ENCODE measurements at regions not wholly inside any gene's neighbourhood (a gene's known extent, or its start where the extent isn't known, plus 50 kb on each side); places are given as distances from the start of the nearest gene placed in this dataset.

- Mint-ChIP-seq H3K4me1 (no peaks in the 10 kb centered on the region), H3K4me3 (no peak overlapping the region), H3K27me3 (peaks cover 1 to 18% of the 10 kb centered on the region in 2 donors), H3K9me3 (no peaks in the 10 kb centered on the region), H3K36me3 (no peaks in the 10 kb centered on the region), H3K27ac (no peak overlapping the region)
- WGBS (ENCODE audit: insufficient coverage): no CpG with 5 or more reads among the region's 2 CpGs
- no peak for DNase-seq
- Histone ChIP-seq H3K27me3 (replicated peaks in 1 of 2; ENCODE audit: control insufficient read depth in 2 of 2, extremely low read depth in 1 of 2, insufficient read depth in 2 of 2, low read length in 1 of 2) (no peaks in the 10 kb centered on the region), H3K36me3 (ENCODE audit: control insufficient read depth in 2 of 2, extremely low read depth in 1 of 2, insufficient read depth in 1 of 2, low read length in 1 of 2) (no peaks in the 10 kb centered on the region), H3K9me3 (no peaks in the 10 kb centered on the region), H3K27ac (ENCODE audit: low read length) (no peak overlapping the region), H3K4me3 (ENCODE audit: control insufficient read depth in 1 of 2, extremely low read depth in 1 of 2, low read length in 1 of 2) (no peak overlapping the region), H3K4me1 (ENCODE audit: control insufficient read depth in 1 of 2, extremely low read depth in 1 of 2, insufficient read depth in 2 of 2, low read length in 2 of 2) (no peaks in the 10 kb centered on the region)
- ChIA-PET CTCF (no interaction called here), POLR2A (no interaction called here)
- ATAC-seq (replicated peaks in 1 of 4): no peak
Observed at GRCh38 chr3:110647586-110647985, 424.0 kb upstream of the NECTIN3 start.

- H3K4me1 ChIP-seq (ENCODE audit: control insufficient read depth in 1 of 2, extremely low read depth in 1 of 2, insufficient read depth in 2 of 2, low read length in 2 of 2): no peaks in the 10 kb centered on the region
- CTCF ChIA-PET: no interaction called here
- no peak overlapping the region for H3K4me3 ChIP-seq (ENCODE audit: control insufficient read depth in 1 of 2, extremely low read depth in 1 of 2, low read length in 1 of 2)
- DNase-seq (no peak), ATAC-seq (replicated peaks in 1 of 4) (no peak)
- H3K27ac ChIP-seq (ENCODE audit: low read length): no peak overlapping the region
- Mint-ChIP-seq H3K9me3 (no peaks in the 10 kb centered on the region), H3K36me3 (no peaks in the 10 kb centered on the region), H3K27me3 (peaks cover 1 to 10% of the 10 kb centered on the region in 2 donors), H3K27ac (no peak overlapping the region), H3K4me1 (no peaks in the 10 kb centered on the region), H3K4me3 (no peak overlapping the region)
- no peaks in the 10 kb centered on the region for H3K9me3 ChIP-seq
- no peaks in the 10 kb centered on the region for H3K27me3 ChIP-seq (replicated peaks in 1 of 2; ENCODE audit: control insufficient read depth in 2 of 2, extremely low read depth in 1 of 2, insufficient read depth in 2 of 2, low read length in 1 of 2)
- WGBS (ENCODE audit: insufficient coverage): no CpG with 5 or more reads among the region's 1 CpG
- POLR2A ChIA-PET: interaction anchor here in 1 of 2 donors (0.5 to 0.6 kb wide), 2 partner anchors 488 to 884 kb away, joined by 3 read pairs; no protein-coding TSS in a partner anchor
- no peaks in the 10 kb centered on the region for H3K36me3 ChIP-seq (ENCODE audit: control insufficient read depth in 2 of 2, extremely low read depth in 1 of 2, insufficient read depth in 1 of 2, low read length in 1 of 2)
Observed at GRCh38 chr3:110650741-110651140, 420.9 kb upstream of the NECTIN3 start.

GRCh38 chr3:110654843-110655502 is 416.6 kb upstream of the NECTIN3 start:
- Histone ChIP-seq H3K4me3 (ENCODE audit: control insufficient read depth in 1 of 2, extremely low read depth in 1 of 2, low read length in 1 of 2) (no peak overlapping the region), H3K9me3 (no peaks in the 10 kb centered on the region), H3K4me1 (ENCODE audit: control insufficient read depth in 1 of 2, extremely low read depth in 1 of 2, insufficient read depth in 2 of 2, low read length in 2 of 2) (no peaks in the 10 kb centered on the region), H3K27me3 (replicated peaks in 1 of 2; ENCODE audit: control insufficient read depth in 2 of 2, extremely low read depth in 1 of 2, insufficient read depth in 2 of 2, low read length in 1 of 2) (no peaks in the 10 kb centered on the region), H3K27ac (ENCODE audit: low read length) (no peak overlapping the region), H3K36me3 (ENCODE audit: control insufficient read depth in 2 of 2, extremely low read depth in 1 of 2, insufficient read depth in 1 of 2, low read length in 1 of 2) (no peaks in the 10 kb centered on the region)
- WGBS (ENCODE audit: insufficient coverage): 67% methylated on average over 1 of the region's 3 CpGs
- H3K27me3 Mint-ChIP-seq: peaks cover 0 to 5% of the 10 kb centered on the region in 2 donors
- no peaks in the 10 kb centered on the region for H3K9me3 Mint-ChIP-seq
- ChIA-PET CTCF (no interaction called here), POLR2A (no interaction called here)
- H3K4me3 Mint-ChIP-seq: no peak overlapping the region
- ATAC-seq (replicated peaks in 1 of 4) (no peak), DNase-seq (no peak)
- no peak overlapping the region for H3K27ac Mint-ChIP-seq
- H3K36me3 Mint-ChIP-seq: no peaks in the 10 kb centered on the region
- no peaks in the 10 kb centered on the region for H3K4me1 Mint-ChIP-seq

GRCh38 chr3:110656394-110657025 is 415.1 kb upstream of the NECTIN3 start:
- DNase-seq: no peak
- H3K36me3 ChIP-seq (ENCODE audit: control insufficient read depth in 2 of 2, extremely low read depth in 1 of 2, insufficient read depth in 1 of 2, low read length in 1 of 2): no peaks in the 10 kb centered on the region
- Mint-ChIP-seq H3K4me3 (no peak overlapping the region), H3K9me3 (no peaks in the 10 kb centered on the region), H3K27ac (no peak overlapping the region), H3K27me3 (peaks cover 0 to 5% of the 10 kb centered on the region in 2 donors), H3K4me1 (no peaks in the 10 kb centered on the region), H3K36me3 (no peaks in the 10 kb centered on the region)
- H3K4me1 ChIP-seq (ENCODE audit: control insufficient read depth in 1 of 2, extremely low read depth in 1 of 2, insufficient read depth in 2 of 2, low read length in 2 of 2): no peaks in the 10 kb centered on the region
- ATAC-seq (replicated peaks in 1 of 4): no peak
- WGBS (ENCODE audit: insufficient coverage): no CpG with 5 or more reads among the region's 3 CpGs
- no peaks in the 10 kb centered on the region for H3K27me3 ChIP-seq (replicated peaks in 1 of 2; ENCODE audit: control insufficient read depth in 2 of 2, extremely low read depth in 1 of 2, insufficient read depth in 2 of 2, low read length in 1 of 2)
- no peak overlapping the region for H3K27ac ChIP-seq (ENCODE audit: low read length)
- ChIA-PET CTCF (no interaction called here), POLR2A (interaction anchor here in 1 of 2 donors (0.6 kb wide), 1 partner anchor 898 kb away, joined by 10 read pairs; no protein-coding TSS in a partner anchor)
- no peaks in the 10 kb centered on the region for H3K9me3 ChIP-seq
- H3K4me3 ChIP-seq (ENCODE audit: control insufficient read depth in 1 of 2, extremely low read depth in 1 of 2, low read length in 1 of 2): no peak overlapping the region

- CTCF ChIA-PET: interaction anchor here in 1 of 2 donors (0.5 to 0.6 kb wide), 2 partner anchors 36 to 72 kb away, joined by 3 read pairs; no protein-coding TSS in a partner anchor
- peaks cover 0 to 3% of the 10 kb centered on the region in 2 experiments for H3K27me3 ChIP-seq (replicated peaks in 1 of 2; ENCODE audit: control insufficient read depth in 2 of 2, extremely low read depth in 1 of 2, insufficient read depth in 2 of 2, low read length in 1 of 2)
- H3K4me3 ChIP-seq (ENCODE audit: control insufficient read depth in 1 of 2, extremely low read depth in 1 of 2, low read length in 1 of 2): no peak overlapping the region
- H3K27me3 Mint-ChIP-seq: peaks cover 12 to 17% of the 10 kb centered on the region in 2 donors
- H3K27ac Mint-ChIP-seq: no peak overlapping the region
- H3K27ac ChIP-seq (ENCODE audit: low read length): no peak overlapping the region
- peaks cover 3 to 9% (median 8%) of the 10 kb centered on the region in 3 donors for H3K9me3 Mint-ChIP-seq
- no peaks in the 10 kb centered on the region for H3K36me3 ChIP-seq (ENCODE audit: control insufficient read depth in 2 of 2, extremely low read depth in 1 of 2, insufficient read depth in 1 of 2, low read length in 1 of 2)
- no peak overlapping the region for H3K4me3 Mint-ChIP-seq
- DNase-seq (no peak), ATAC-seq (replicated peaks in 1 of 4) (no peak)
- POLR2A ChIA-PET: no interaction called here
- WGBS (ENCODE audit: insufficient coverage): no CpG with 5 or more reads among the region's 2 CpGs
- H3K9me3 ChIP-seq: peaks cover 3% of the 10 kb centered on the region
- H3K4me1 ChIP-seq (ENCODE audit: control insufficient read depth in 1 of 2, extremely low read depth in 1 of 2, insufficient read depth in 2 of 2, low read length in 2 of 2): no peaks in the 10 kb centered on the region
- H3K36me3 Mint-ChIP-seq: no peaks in the 10 kb centered on the region
- no peaks in the 10 kb centered on the region for H3K4me1 Mint-ChIP-seq
Observed at GRCh38 chr3:110664148-110664547, 407.5 kb upstream of the NECTIN3 start.

GRCh38 chr3:110666495-110666894 is 405.1 kb upstream of the NECTIN3 start:
- H3K4me1 Mint-ChIP-seq: no peaks in the 10 kb centered on the region
- no peaks in the 10 kb centered on the region for H3K36me3 Mint-ChIP-seq
- H3K9me3 Mint-ChIP-seq: peaks cover 11 to 19% (median 14%) of the 10 kb centered on the region in 3 donors
- no peak overlapping the region for H3K4me3 Mint-ChIP-seq
- H3K27ac Mint-ChIP-seq: no peak overlapping the region
- Histone ChIP-seq H3K27me3 (replicated peaks in 1 of 2; ENCODE audit: control insufficient read depth in 2 of 2, extremely low read depth in 1 of 2, insufficient read depth in 2 of 2, low read length in 1 of 2) (peaks cover 0 to 8% of the 10 kb centered on the region in 2 experiments), H3K9me3 (peaks cover 3% of the 10 kb centered on the region), H3K4me1 (ENCODE audit: control insufficient read depth in 1 of 2, extremely low read depth in 1 of 2, insufficient read depth in 2 of 2, low read length in 2 of 2) (no peaks in the 10 kb centered on the region), H3K4me3 (ENCODE audit: control insufficient read depth in 1 of 2, extremely low read depth in 1 of 2, low read length in 1 of 2) (no peak overlapping the region), H3K27ac (ENCODE audit: low read length) (no peak overlapping the region), H3K36me3 (ENCODE audit: control insufficient read depth in 2 of 2, extremely low read depth in 1 of 2, insufficient read depth in 1 of 2, low read length in 1 of 2) (no peaks in the 10 kb centered on the region)
- CTCF ChIA-PET: no interaction called here
- ATAC-seq (replicated peaks in 1 of 4) (no peak), DNase-seq (no peak)
- POLR2A ChIA-PET: no interaction called here
- WGBS (ENCODE audit: insufficient coverage): 33% methylated on average over 1 of the region's 2 CpGs
- H3K27me3 Mint-ChIP-seq: peaks cover 15 to 17% of the 10 kb centered on the region in 2 donors
